H1 (cell line): ENCODE measurements at regions not wholly inside any gene's neighbourhood (a gene's known extent, or its start where the extent isn't known, plus 50 kb on each side); places are given as distances from the start of the nearest gene placed in this dataset.

Experiments used
- CTCF ChIA-PET: fragments of 300-600 bp; sonication (Branson Sonifier 250); formaldehyde crosslinking; loops from one replicate; lab custom pipeline; 2021; ENCODE audit not compliant: partially characterized antibody; lab: Charles Lee
- POLR2A ChIA-PET: fragments of 300-600 bp; sonication (Branson Sonifier 250); formaldehyde crosslinking; loops from one replicate; lab custom pipeline; 2021; ENCODE audit warnings: inconsistent platforms; ENCODE audit not compliant: partially characterized antibody; lab: Charles Lee
- DNase-seq, 2 experiments: peaks; one replicate each; pipeline versions ENCODE4 v3.0.0 to v3.0.0-alpha.2; 2010 to 2022; ENCODE audit warnings: low spot score in 2 of 2, low read depth in 1 of 2, mixed read lengths in 1 of 2
- FAIRE-seq: peaks from 2 replicates; lab custom pipeline; 2011; peaks lifted over from hg19 to GRCh38; lab: Jason Lieb, UNC
- H2AFZ ChIP-seq: 2 replicates; pipeline ENCODE4 v1.8.1; 2012; ENCODE audit warnings: low read length, inconsistent platforms
- H2AK5ac ChIP-seq: 2 replicates; pipeline ENCODE4 v1.6.1; 2013; ENCODE audit warnings: low read depth, low read length
- H2BK120ac ChIP-seq: replicated peaks from 2 replicates; pipeline ENCODE3; 2013; ENCODE audit warnings: low read depth, low read length, inconsistent platforms
- H2BK12ac ChIP-seq: 2 replicates; pipeline ENCODE4 v1.6.1; 2013; ENCODE audit warnings: low read depth, low read length
- H2BK15ac ChIP-seq: 2 replicates; pipeline ENCODE4 v1.6.1; 2013; ENCODE audit warnings: low read length
- H2BK20ac ChIP-seq: 2 replicates; pipeline ENCODE4 v1.6.1; 2013; ENCODE audit warnings: low read length
- H2BK5ac ChIP-seq: 2 replicates; pipeline ENCODE4 v1.6.1; 2013; ENCODE audit warnings: low read depth, low read length
- H3K14ac ChIP-seq: 2 replicates; pipeline ENCODE4 v1.6.1; 2013; ENCODE audit warnings: inconsistent platforms; ENCODE audit not compliant: insufficient read length
- H3K18ac ChIP-seq: 2 replicates; pipeline ENCODE4 v1.6.1; 2013; ENCODE audit warnings: low read length; ENCODE audit errors: extremely low read depth
- H3K23ac ChIP-seq: 2 replicates; pipeline ENCODE4 v1.6.1; 2013; ENCODE audit warnings: inconsistent platforms; ENCODE audit not compliant: insufficient read length
- H3K23me2 ChIP-seq: 2 replicates; pipeline ENCODE4 v1.6.1; 2013; ENCODE audit warnings: low read depth, low read length
- H3K27ac ChIP-seq: 2 replicates; pipeline ENCODE4 v1.6.1; 2011; ENCODE audit warnings: low read depth, low read length, inconsistent platforms
- H3K27me3 ChIP-seq, 4 experiments: replicated peaks in 1 of 4; 1 replicate in 1 of 4; 2 replicates in 3 of 4; pipeline versions ENCODE4 v1.6.1 to v1.8.1; 2011 to 2013; ENCODE audit warnings: low read length in 3 of 4, mild to moderate bottlenecking in 3 of 4, inconsistent platforms in 2 of 4, mixed read lengths in 2 of 4, moderate library complexity in 1 of 4; ENCODE audit not compliant: control insufficient read depth in 3 of 4, insufficient read depth in 3 of 4; ENCODE audit errors: extremely low read depth in 1 of 4
- H3K36me3 ChIP-seq, 4 experiments: 2 replicates each; pipeline versions ENCODE4 v1.6.1 to v1.8.1; 2011 to 2013; ENCODE audit warnings: mild to moderate bottlenecking in 4 of 4, low read length in 3 of 4, moderate library complexity in 2 of 4, control low read depth in 1 of 4, inconsistent platforms in 1 of 4; ENCODE audit not compliant: insufficient read depth in 4 of 4, control insufficient read depth in 2 of 4
- H3K4ac ChIP-seq: replicated peaks from 2 replicates; pipeline ENCODE3; 2013; ENCODE audit warnings: low read length, low read depth, mixed read lengths, inconsistent platforms; ENCODE audit not compliant: insufficient read length
- H3K4me1 ChIP-seq, 4 experiments: replicated peaks in 1 of 4; 1 replicate in 1 of 4; 2 replicates in 3 of 4; pipeline versions ENCODE4 v1.6.1 to v1.8.1; 2011 to 2013; ENCODE audit warnings: low read length in 3 of 4, inconsistent platforms in 2 of 4, mixed read lengths in 1 of 4; ENCODE audit not compliant: insufficient read depth in 4 of 4, control insufficient read depth in 3 of 4
- H3K4me2 ChIP-seq, 2 experiments: 2 replicates each; pipeline versions ENCODE4 v1.6.1 to v1.8.1; 2011 to 2013; ENCODE audit warnings: low read depth in 2 of 2, low read length in 2 of 2, control low read depth in 1 of 2, inconsistent platforms in 1 of 2, mild to moderate bottlenecking in 1 of 2; ENCODE audit not compliant: insufficient read depth in 1 of 2
- H3K4me3 ChIP-seq, 4 experiments: fragments of 200-600, 300-600 bp in 1 of 4; sonication (generic), shearing (Covaris generic), sonication (Bioruptor Twin) in 1 of 4; 2 replicates each; pipeline versions ENCODE4 v1.5.1 to v1.8.1; 2011 to 2016; ENCODE audit warnings: low read length in 4 of 4, low read depth in 3 of 4, control low read depth in 2 of 4, inconsistent platforms in 2 of 4, mild to moderate bottlenecking in 2 of 4, mixed read lengths in 1 of 4, moderate library complexity in 1 of 4; ENCODE audit not compliant: insufficient read depth in 2 of 4; ENCODE audit errors: extremely low read depth in 1 of 4
- H3K56ac ChIP-seq: replicated peaks from 2 replicates; pipeline ENCODE3; 2013; ENCODE audit warnings: low read depth, mild to moderate bottlenecking, mixed read lengths, low read length, inconsistent platforms; ENCODE audit not compliant: insufficient read length
- H3K79me1 ChIP-seq: 2 replicates; pipeline ENCODE4 v1.6.1; 2013; ENCODE audit warnings: low read depth, low read length, control low read depth
- H3K79me2 ChIP-seq, 2 experiments: 2 replicates each; pipeline versions ENCODE4 v1.6.1 to v1.8.1; 2012 to 2013; ENCODE audit warnings: low read length in 2 of 2, mild to moderate bottlenecking in 2 of 2, inconsistent platforms in 1 of 2; ENCODE audit not compliant: insufficient read depth in 2 of 2, control insufficient read depth in 1 of 2
- H3K9ac ChIP-seq, 4 experiments: replicated peaks in 1 of 4; 1 replicate in 1 of 4; 2 replicates in 3 of 4; pipeline versions ENCODE4 v1.6.1 to v1.8.1; 2011 to 2013; ENCODE audit warnings: low read depth in 3 of 4, low read length in 3 of 4, control low read depth in 2 of 4, mild to moderate bottlenecking in 2 of 4, moderate library complexity in 2 of 4, inconsistent platforms in 1 of 4; ENCODE audit errors: extremely low read depth in 1 of 4
- H3K9me3 ChIP-seq, 2 experiments: 2 replicates each; pipeline versions ENCODE4 v1.6.1 to v1.8.1; 2012 to 2013; ENCODE audit warnings: mild to moderate bottlenecking in 2 of 2, moderate library complexity in 2 of 2, control low read depth in 1 of 2, inconsistent platforms in 1 of 2, low read depth in 1 of 2, low read length in 1 of 2, mixed read lengths in 1 of 2; ENCODE audit not compliant: insufficient read depth in 2 of 2
- H4K20me1 ChIP-seq, 2 experiments: replicated peaks in 1 of 2; 2 replicates each; pipeline versions ENCODE3 to v1.8.1; 2011 to 2013; ENCODE audit warnings: inconsistent platforms in 2 of 2, low read length in 2 of 2, mild to moderate bottlenecking in 1 of 2; ENCODE audit not compliant: insufficient read depth in 2 of 2, control insufficient read depth in 1 of 2
- H4K5ac ChIP-seq: 2 replicates; pipeline ENCODE4 v1.6.1; 2013; ENCODE audit warnings: low read length, low read depth, mixed read lengths, inconsistent platforms; ENCODE audit not compliant: insufficient read length
- H4K8ac ChIP-seq: 2 replicates; pipeline ENCODE4 v1.8.0; 2013; ENCODE audit warnings: mild to moderate bottlenecking, moderate library complexity, low read length, inconsistent platforms; ENCODE audit not compliant: insufficient read depth; ENCODE audit errors: extremely low read depth
- H4K91ac ChIP-seq: replicated peaks from 2 replicates; pipeline ENCODE3; 2013; ENCODE audit warnings: low read length, mixed read lengths, inconsistent platforms; ENCODE audit not compliant: insufficient read length
- CBX8 ChIP-seq: fragments of 300-800, 300-1000 bp; sonication (generic); IDR thresholded peaks from 2 replicates; pipeline ENCODE4 v1.7.1; 2016; ENCODE audit warnings: low read depth, low read length, borderline replicate concordance
- CREB1 ChIP-seq: IDR thresholded peaks from 2 replicates; pipeline ENCODE4 v1.6.1; 2012; ENCODE audit warnings: inconsistent platforms
- CTBP2 ChIP-seq: IDR thresholded peaks from 2 replicates; pipeline ENCODE4 v1.7.0; 2011; ENCODE audit warnings: borderline replicate concordance, mild to moderate bottlenecking, moderate library complexity, mixed read lengths, low read length; ENCODE audit not compliant: insufficient read depth, insufficient read length
- EGR1 ChIP-seq: IDR thresholded peaks from 2 replicates; pipeline ENCODE4 v1.6.1; 2011; ENCODE audit warnings: low read depth, low read length, borderline replicate concordance
- HDAC2 ChIP-seq, 2 experiments: fragments of 300-600 bp in 1 of 2; sonication (generic) in 1 of 2; IDR thresholded peaks; 2 replicates each; pipeline ENCODE4 v1.6.1; 2011 to 2012; ENCODE audit warnings: low read depth in 2 of 2, low read length in 2 of 2, mild to moderate bottlenecking in 2 of 2, moderate library complexity in 2 of 2, borderline replicate concordance in 1 of 2, inconsistent platforms in 1 of 2
- JUN ChIP-seq: IDR thresholded peaks from 2 replicates; pipeline ENCODE4 v1.6.1; 2011; ENCODE audit warnings: low read depth, mild to moderate bottlenecking, improper control_type of control experiment, low read length
- KDM1A ChIP-seq: fragments of 200-600, 300-600 bp; sonication (generic); IDR thresholded peaks from 2 replicates; pipeline ENCODE4 v1.7.1; 2016; ENCODE audit warnings: mild to moderate bottlenecking, low read length, borderline replicate concordance
- KDM4A ChIP-seq: IDR thresholded peaks from one replicate; pipeline ENCODE4 v1.7.1; 2012; ENCODE audit warnings: low read depth, mild to moderate bottlenecking, moderate library complexity, low read length, inconsistent platforms; ENCODE audit not compliant: severe bottlenecking
- MAFK ChIP-seq: IDR thresholded peaks from 2 replicates; pipeline ENCODE4 v1.6.1; 2012; ENCODE audit warnings: low read depth, mild to moderate bottlenecking, improper control_type of control experiment, low read length
- PHF8 ChIP-seq: fragments of 200-600 bp; sonication (generic); conservative IDR thresholded peaks from 2 replicates; pipeline ENCODE4 v1.7.1; 2012; ENCODE audit warnings: low read depth, mild to moderate bottlenecking, inconsistent platforms, low read length, moderate library complexity
- RFX5 ChIP-seq: IDR thresholded peaks from 2 replicates; pipeline ENCODE4 v1.6.1; 2011; ENCODE audit warnings: low read depth, low read length, improper control_type of control experiment, borderline replicate concordance
- RXRA ChIP-seq: IDR thresholded peaks from 2 replicates; pipeline ENCODE4 v1.6.1; 2011; ENCODE audit warnings: low read depth, mild to moderate bottlenecking, low read length, moderate library complexity; ENCODE audit not compliant: insufficient read depth
- SP1 ChIP-seq: IDR thresholded peaks from 2 replicates; pipeline ENCODE4 v1.6.1; 2011; ENCODE audit warnings: low read depth, low read length
- SUZ12 ChIP-seq: fragments of 200-600 bp; sonication (generic); IDR thresholded peaks from 2 replicates; pipeline ENCODE4 v1.6.1; 2012; ENCODE audit warnings: mild to moderate bottlenecking, inconsistent platforms, low read length, moderate library complexity, mixed read lengths
- WGBS, 2 experiments: shearing (Covaris generic) in 1 of 2; methylation state at CpG; one replicate each; pipeline versions ENCODE4 v1.1.6 to v1.1.7; 2013 to 2015; ENCODE audit warnings: low lambda C conversion rate in 2 of 2, mixed read lengths in 2 of 2, inconsistent platforms in 1 of 2, low coverage in 1 of 2, missing lambda C conversion rate in 1 of 2; ENCODE audit not compliant: insufficient replicate concordance in 2 of 2, insufficient coverage in 1 of 2, insufficient read length in 1 of 2; ENCODE audit errors: extremely low coverage in 1 of 2, missing lambda C conversion rate in 1 of 2; 5-methylcytosine and 5-hydroxymethylcytosine counted together
- TF ChIP-seq, protein P1 (sequence below): IDR thresholded peaks from 2 replicates; pipeline ENCODE4 v1.6.1; 2011; ENCODE audit warnings: low read depth, mild to moderate bottlenecking, low read length; ENCODE audit not compliant: insufficient read depth

DNA sequence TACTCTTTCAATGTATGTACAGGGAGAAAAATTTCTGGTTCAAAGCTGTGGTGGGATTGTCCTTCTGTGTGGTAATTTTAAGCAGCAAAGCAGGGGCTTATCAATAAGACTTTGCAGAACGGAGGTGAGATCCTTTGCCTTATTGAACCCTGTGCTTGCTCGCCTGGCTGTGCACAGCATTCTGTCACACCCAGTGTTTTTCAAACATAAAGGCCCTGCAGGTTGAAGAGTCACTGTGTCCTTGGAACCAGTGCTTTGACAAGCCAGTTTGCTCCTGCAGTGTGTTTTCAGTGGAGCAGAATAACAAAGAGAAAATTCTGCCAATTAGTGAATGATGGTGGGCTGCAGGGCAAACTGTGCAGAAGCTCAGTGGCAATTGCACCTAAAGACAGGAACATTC is 236.7 kb upstream of the PCSK5 start:
- no peaks in the 10 kb centered on the region for H4K20me1 ChIP-seq
- no peak overlapping the region for H2BK5ac ChIP-seq
- H3K27ac ChIP-seq = no peak overlapping the region
- H3K79me1 ChIP-seq = no peaks in the 10 kb centered on the region
- no peak overlapping the region for H4K8ac ChIP-seq
- H3K36me3 ChIP-seq = no peaks in the 10 kb centered on the region
- no peaks in the 10 kb centered on the region for H3K9me3 ChIP-seq
- H3K23ac ChIP-seq = no peak overlapping the region
- no peak overlapping the region; the same call in none of the 2 replicates for H2AFZ ChIP-seq
- no peaks in the 10 kb centered on the region for H3K27me3 ChIP-seq
- DNase-seq = no peak
- H2BK120ac ChIP-seq = no peak overlapping the region
- no peaks in the 10 kb centered on the region for H3K23me2 ChIP-seq
- H3K18ac ChIP-seq = no peak overlapping the region
- FAIRE-seq = no peak
- no peaks in the 10 kb centered on the region for H3K79me2 ChIP-seq
- CTCF ChIA-PET = no interaction called here
- no peak overlapping the region for H3K4ac ChIP-seq
- H3K56ac ChIP-seq = no peak overlapping the region
- H2BK15ac ChIP-seq = no peak overlapping the region
- H3K4me2 ChIP-seq = no peak overlapping the region
- H3K14ac ChIP-seq = no peak overlapping the region
- no peak overlapping the region for H2BK12ac ChIP-seq
- H4K91ac ChIP-seq = no peak overlapping the region
- H2BK20ac ChIP-seq = no peak overlapping the region
- no peak overlapping the region for H4K5ac ChIP-seq
- no peak overlapping the region for H3K9ac ChIP-seq
- no peaks in the 10 kb centered on the region for H3K4me1 ChIP-seq
- WGBS, 2 experiments = 85% methylated on average over 2 of the region's 2 CpGs; no CpG with 5 or more reads in 1 of the 2 experiments
- POLR2A ChIA-PET = no interaction called here
- no peak overlapping the region for H2AK5ac ChIP-seq
- H3K4me3 ChIP-seq = no peak overlapping the region
- no peak for TF ChIP-seq JUN
- no peak for TF ChIP-seq SUZ12
- TF ChIP-seq RFX5 = no peak
- no peak for TF ChIP-seq SP1
- TF ChIP-seq HDAC2 (IDR thresholded peaks at IDR 0.05; ENCODE audit: borderline replicate concordance in 1 of 2, low read depth in 2 of 2, low read length in 2 of 2) = no peak
- TF ChIP-seq EGR1 = no peak
- no peak for TF ChIP-seq CTBP2
- TF ChIP-seq KDM4A = no peak
- TF ChIP-seq CBX8 = no peak
- no peak for TF ChIP-seq RXRA
- TF ChIP-seq, protein P1, sequence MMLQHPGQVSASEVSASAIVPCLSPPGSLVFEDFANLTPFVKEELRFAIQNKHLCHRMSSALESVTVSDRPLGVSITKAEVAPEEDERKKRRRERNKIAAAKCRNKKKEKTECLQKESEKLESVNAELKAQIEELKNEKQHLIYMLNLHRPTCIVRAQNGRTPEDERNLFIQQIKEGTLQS = no peak
- no peak for TF ChIP-seq MAFK
- no peak for TF ChIP-seq KDM1A
- no peak for TF ChIP-seq CREB1
- TF ChIP-seq PHF8 = no peak
